Cardiac fibroblast (primary cell): ENCODE measurements at regions not wholly inside any gene's neighbourhood (a gene's known extent, or its start where the extent isn't known, plus 50 kb on each side); places are given as distances from the start of the nearest gene placed in this dataset.

Source experiments
- DNase-seq, 2 donors: peaks; one replicate each; pipeline versions ENCODE4 v3.0.0 to v3.0.0-alpha.2; 2010; ENCODE audit warnings: low read depth in 2 of 2
- H3K4me3 ChIP-seq, 2 donors: replicated peaks in 1 of 2; 1 replicate in 1 of 2; 2 replicates in 1 of 2; pipeline ENCODE4 v1.5.1; 2011; ENCODE audit warnings: low read depth in 2 of 2, low read length in 2 of 2, mild to moderate bottlenecking in 2 of 2, moderate library complexity in 1 of 2
- TF ChIP-seq, protein P1 (sequence below): IDR thresholded peaks from one replicate; pipeline ENCODE4 v1.5.1; 2011; ENCODE audit warnings: low read depth, mild to moderate bottlenecking, low read length, inconsistent platforms

DNA sequence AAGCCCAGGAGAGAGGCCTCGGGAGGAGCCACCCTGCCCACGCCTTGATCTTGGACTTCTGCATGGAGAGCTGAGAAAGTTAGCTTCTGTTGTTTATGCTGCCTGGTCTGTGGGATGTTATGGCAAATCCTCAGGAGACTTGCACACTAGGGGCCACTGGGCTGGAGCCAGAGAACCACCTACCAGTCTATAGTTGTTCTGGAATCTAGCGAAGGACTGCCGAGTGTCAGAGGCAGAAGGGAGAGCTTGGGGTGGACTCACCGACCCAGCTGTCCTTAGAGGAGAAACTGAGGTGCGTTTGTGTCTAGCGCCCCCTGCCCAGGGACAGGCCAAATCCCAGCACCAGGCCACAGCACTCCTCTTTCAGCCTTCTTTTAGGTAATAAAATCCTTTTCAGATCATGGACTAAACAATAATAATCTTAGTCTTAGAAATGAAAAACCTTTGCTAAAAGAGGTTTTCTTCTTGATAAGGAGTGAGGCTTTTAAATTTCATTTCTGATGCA lies 398.7 kb upstream of the SALL3 start:
- TF ChIP-seq, protein P1, sequence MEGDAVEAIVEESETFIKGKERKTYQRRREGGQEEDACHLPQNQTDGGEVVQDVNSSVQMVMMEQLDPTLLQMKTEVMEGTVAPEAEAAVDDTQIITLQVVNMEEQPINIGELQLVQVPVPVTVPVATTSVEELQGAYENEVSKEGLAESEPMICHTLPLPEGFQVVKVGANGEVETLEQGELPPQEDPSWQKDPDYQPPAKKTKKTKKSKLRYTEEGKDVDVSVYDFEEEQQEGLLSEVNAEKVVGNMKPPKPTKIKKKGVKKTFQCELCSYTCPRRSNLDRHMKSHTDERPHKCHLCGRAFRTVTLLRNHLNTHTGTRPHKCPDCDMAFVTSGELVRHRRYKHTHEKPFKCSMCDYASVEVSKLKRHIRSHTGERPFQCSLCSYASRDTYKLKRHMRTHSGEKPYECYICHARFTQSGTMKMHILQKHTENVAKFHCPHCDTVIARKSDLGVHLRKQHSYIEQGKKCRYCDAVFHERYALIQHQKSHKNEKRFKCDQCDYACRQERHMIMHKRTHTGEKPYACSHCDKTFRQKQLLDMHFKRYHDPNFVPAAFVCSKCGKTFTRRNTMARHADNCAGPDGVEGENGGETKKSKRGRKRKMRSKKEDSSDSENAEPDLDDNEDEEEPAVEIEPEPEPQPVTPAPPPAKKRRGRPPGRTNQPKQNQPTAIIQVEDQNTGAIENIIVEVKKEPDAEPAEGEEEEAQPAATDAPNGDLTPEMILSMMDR = no peak
- no peak for DNase-seq

DNA sequence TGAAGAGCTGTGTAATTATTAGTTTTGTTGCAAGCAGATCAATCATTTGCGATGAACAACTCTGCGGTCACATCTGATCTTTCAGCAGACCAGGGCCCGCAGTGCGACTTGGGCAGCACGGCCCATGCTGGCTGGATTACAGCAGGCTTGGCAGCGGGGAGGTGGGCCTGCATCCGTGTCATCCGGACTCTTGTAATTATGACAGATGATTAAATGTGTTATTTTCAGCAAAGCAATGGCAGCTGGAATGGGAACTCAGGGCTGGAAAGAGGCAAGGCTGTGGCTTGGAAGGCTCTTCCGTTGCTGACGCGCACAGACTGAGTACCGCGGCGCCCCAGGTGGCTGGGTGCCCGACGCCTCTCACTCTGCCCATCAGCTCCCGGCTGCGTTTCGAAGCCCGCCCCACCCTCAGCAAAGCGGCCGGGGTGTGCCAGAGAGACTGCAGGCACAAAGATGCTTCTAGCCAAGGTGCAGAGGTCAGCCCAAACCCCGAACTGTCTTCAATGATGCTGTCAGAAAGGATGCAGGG lies 397.4 kb upstream of the SALL3 start:
- TF ChIP-seq, protein P1 = no peak
- no peak overlapping the region for H3K4me3 ChIP-seq
- no peak for DNase-seq

More for the DNA sequence above, 398.7 kb upstream of the SALL3 start:
- H3K4me3 ChIP-seq = no peak overlapping the region

DNA sequence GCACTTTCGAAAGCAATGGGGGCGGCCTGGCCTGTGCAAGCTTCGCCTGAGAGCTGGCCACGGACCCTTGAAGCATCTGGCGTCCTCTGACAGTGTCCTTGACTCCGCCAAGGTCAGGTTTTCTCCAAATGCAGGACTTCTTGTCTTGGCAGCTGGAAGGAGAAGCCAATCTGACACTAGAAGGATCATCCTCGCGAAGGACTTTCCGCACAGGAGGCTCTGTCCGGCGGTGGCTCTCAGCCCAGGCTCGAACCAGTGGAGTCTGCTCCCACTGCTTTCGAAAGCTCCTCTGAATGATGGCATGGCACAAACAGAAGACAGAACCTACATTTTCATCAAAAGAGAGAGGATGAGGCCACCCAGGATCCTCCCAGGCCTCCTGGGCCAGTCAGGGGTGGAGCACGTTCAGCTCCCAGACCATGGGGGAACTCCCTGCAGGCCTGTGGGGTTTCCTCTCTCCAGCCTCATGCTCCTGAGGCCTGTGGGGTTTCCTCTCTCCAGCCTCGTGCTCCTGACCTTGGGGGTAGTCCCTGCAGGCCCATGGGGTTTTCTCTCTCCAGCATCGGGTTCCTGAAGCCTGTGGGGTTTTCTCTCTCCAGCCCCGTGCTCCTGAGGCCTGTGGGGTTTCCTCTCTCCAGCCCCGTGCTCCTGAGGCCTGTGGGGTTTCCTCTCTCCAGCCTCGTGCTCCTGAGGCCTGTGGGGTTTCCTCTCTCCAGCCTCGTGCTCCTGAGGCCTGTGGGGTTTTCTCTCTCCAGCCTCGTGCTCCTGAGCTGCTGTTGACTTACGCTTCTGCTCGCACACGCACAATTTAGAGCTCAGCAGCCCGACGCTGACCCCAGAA lies 396.5 kb upstream of the SALL3 start:
- no peak for DNase-seq
- H3K4me3 ChIP-seq = no peak overlapping the region
- TF ChIP-seq, protein P1 = no peak

DNA sequence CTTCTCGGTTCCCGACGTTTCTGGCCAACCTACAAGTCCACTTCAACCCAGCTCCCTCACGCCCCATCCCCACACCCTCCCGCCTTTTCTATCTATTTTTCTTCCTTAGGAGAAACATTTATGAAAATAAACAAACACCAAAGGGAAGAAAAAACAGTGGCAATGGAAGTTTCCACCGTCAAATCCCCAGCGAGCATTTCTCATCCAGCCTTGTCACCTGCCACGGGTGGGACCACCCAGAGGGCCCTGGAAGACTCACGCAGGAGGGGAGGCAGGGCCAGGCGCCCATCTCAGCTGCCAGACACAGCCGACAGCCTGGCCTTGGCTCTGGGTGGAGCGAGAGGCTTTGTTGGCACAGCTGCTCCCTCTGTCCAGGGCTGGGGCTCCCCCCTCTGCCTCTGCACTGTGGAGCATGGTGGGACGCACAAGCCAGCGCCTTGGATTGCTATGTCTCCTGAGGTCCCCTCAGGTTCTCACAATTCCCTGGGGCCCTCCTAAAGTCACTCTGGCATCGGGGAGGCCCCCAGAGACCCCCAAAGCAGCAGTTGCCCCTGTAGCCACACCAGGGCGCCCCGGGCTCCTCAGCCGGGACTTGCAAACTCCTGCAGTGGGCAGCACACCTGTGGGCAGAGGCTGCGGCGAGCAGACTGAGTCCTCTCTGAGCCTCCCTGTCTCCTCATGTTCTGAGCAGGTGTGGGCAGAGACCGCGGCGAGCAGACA lies 395.7 kb upstream of the SALL3 start:
- TF ChIP-seq, protein P1 = no peak
- no peak for DNase-seq

DNA sequence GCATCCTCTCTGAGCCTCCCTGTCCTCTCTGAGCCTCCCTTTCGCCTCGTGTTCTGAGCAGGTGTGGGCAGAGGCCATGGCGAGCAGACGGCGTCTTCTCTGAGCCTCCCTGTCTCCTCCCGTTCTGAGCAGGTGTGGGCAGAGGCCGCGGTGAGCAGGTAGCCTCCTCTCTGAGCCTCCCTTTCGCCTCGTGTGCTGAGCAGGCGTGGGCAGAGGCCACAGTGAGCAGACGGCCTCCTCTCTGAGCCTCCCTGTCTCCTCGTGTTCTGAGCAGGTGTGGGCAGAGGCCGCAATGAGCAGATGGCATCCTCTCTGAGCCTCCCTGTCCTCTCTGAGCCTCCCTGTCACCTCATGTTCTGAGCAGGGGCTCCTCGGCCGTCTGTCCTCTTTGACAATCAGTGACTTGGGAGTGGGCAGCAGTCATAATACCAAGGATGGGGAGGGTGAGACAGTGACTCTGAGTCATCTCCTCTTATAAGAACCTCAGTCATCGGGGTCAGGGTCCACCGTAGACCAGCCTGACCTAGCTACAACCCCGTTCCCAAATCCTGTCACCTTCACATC lies 395.1 kb upstream of the SALL3 start:
- DNase-seq = no peak
- TF ChIP-seq, protein P1 = no peak
- no peak overlapping the region for H3K4me3 ChIP-seq

More for the DNA sequence above, 395.7 kb upstream of the SALL3 start:
- no peak overlapping the region for H3K4me3 ChIP-seq

DNA sequence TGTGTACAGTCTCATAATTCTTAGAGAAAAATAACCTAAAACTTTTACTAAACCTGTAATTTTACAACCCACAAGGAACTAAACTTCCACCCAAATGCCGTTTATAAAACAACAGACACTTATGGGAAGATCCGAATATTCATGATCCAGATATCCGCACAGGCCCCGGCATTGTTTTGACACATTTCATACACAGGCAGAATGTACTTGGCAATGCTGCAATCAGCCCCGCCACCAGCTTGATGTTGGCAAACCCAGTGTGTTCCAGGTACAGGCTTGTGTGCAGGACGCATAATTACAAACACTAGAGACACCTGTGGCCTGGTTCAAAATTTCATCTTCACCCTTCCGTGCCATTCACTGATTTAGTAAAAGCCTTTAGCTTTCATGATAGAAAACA lies 393.0 kb upstream of the SALL3 start:
- TF ChIP-seq, protein P1 = no peak
- H3K4me3 ChIP-seq = no peak overlapping the region
- DNase-seq = no peak
